ENCODE measurements at regions not wholly inside any gene's neighbourhood (a gene's known extent, or its start where the extent isn't known, plus 50 kb on each side); places are given as distances from the start of the nearest gene placed in this dataset.

DNA sequence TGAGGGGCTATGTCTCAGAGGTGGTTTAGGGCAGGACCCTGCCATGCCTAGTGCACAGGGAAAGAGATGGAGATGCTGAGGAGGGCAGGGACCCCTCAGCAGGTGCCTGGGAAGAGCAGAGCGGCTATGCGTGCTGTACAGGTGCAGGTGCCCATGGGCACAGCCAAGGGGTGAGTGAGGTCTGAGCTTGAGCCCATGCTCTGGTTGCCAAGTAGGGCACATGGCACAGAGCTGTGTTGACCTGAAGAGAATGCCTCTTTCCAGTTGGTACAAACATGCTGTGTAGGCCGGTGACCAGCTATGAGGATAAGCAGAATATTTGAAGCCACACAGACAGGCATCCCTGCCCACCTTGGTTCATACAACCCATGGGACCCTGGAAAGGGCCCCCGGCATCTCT lies 65.8 kb upstream of the NECTIN1 start:
- Mint-ChIP-seq H3K36me3 (no peaks in the 10 kb centered on the region), H3K4me1 (no peaks in the 10 kb centered on the region), H3K9me3 (no peaks in the 10 kb centered on the region), H3K4me3 (no peak overlapping the region), H3K27me3 (ENCODE audit: low read depth in 3 of 3) (peaks cover 16 to 33% (median 21%) of the 10 kb centered on the region in 3 donors), H3K27ac (no peak overlapping the region)
- H4K20me1 ChIP-seq (ENCODE audit: insufficient read depth, low read length), result no peaks in the 10 kb centered on the region
- no peak overlapping the region for H3K27ac ChIP-seq (ENCODE audit: low read depth in 1 of 2, low read length in 2 of 2)
- no peaks in the 10 kb centered on the region for H3K9me3 ChIP-seq (replicated peaks in 1 of 2; ENCODE audit: control insufficient read depth in 1 of 2, insufficient read depth in 1 of 2, low read length in 2 of 2)
- no peaks in the 10 kb centered on the region for H3K4me1 ChIP-seq (ENCODE audit: control insufficient read depth in 1 of 2, insufficient read depth in 2 of 2, low read length in 2 of 2)
- no peaks in the 10 kb centered on the region for H3K79me2 ChIP-seq (ENCODE audit: insufficient read depth, low read length)
- H3K36me3 ChIP-seq (replicated peaks in 1 of 2; ENCODE audit: control insufficient read depth in 1 of 2, insufficient read depth in 2 of 2, low read length in 2 of 2), result no peaks in the 10 kb centered on the region
- H3K4me2 ChIP-seq (replicated peaks; ENCODE audit: extremely low read depth, low read length, poor library complexity, severe bottlenecking), result no peak overlapping the region
- DNase-seq, result no peak
- H3K27me3 ChIP-seq (ENCODE audit: control insufficient read depth in 2 of 2, insufficient read depth in 2 of 2, low read length in 2 of 2), result peaks cover 0 to 14% of the 10 kb centered on the region in 2 donors
- no peak overlapping the region for H3K9ac ChIP-seq (ENCODE audit: insufficient read depth, low read length, poor library complexity, severe bottlenecking)
- no peak overlapping the region for H2AFZ ChIP-seq (ENCODE audit: insufficient read depth, low read depth, low read length, poor library complexity, severe bottlenecking)
- intact Hi-C loops (cut with micrococcal nuclease), result no loop called here
- TF ChIP-seq, protein P1, sequence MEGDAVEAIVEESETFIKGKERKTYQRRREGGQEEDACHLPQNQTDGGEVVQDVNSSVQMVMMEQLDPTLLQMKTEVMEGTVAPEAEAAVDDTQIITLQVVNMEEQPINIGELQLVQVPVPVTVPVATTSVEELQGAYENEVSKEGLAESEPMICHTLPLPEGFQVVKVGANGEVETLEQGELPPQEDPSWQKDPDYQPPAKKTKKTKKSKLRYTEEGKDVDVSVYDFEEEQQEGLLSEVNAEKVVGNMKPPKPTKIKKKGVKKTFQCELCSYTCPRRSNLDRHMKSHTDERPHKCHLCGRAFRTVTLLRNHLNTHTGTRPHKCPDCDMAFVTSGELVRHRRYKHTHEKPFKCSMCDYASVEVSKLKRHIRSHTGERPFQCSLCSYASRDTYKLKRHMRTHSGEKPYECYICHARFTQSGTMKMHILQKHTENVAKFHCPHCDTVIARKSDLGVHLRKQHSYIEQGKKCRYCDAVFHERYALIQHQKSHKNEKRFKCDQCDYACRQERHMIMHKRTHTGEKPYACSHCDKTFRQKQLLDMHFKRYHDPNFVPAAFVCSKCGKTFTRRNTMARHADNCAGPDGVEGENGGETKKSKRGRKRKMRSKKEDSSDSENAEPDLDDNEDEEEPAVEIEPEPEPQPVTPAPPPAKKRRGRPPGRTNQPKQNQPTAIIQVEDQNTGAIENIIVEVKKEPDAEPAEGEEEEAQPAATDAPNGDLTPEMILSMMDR (IDR thresholded peaks at IDR 0.05), result no peak
- 100% methylated on average over 2 of the region's 4 CpGs for WGBS (ENCODE audit: insufficient coverage)
- H3K4me3 ChIP-seq (replicated peaks in 1 of 3; ENCODE audit: low read depth in 2 of 3, low read length in 3 of 3), result no peak overlapping the region

DNA sequence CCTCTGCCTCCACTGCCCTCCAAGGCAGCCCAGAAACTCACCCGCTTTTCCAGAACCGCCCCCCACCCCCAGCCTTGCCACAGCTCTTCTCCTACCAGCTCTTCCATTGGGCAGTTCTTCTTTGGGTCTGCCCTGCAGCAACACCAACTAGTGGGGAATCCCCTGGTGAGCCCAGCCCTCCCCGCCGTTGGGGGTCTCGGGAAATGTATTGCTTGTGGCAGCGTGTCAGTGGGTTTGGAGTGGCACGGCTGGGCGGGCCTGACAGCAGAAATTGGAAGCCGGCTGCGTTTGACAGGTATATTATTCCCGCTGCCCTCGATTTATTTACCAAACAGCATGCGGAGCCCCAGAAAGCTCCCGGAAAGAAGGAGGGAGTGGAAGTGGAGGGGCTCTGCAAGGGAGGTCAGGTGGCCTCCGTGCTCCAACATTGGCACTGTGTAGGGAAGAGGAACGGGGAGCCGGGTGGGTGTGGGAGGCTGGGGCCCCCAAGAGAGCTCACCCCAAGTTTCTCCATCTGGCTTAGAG lies 65.2 kb upstream of the NECTIN1 start:
- 91% methylated on average over 15 of the region's 17 CpGs for WGBS (ENCODE audit: insufficient coverage)
- TF ChIP-seq, protein P1 (IDR thresholded peaks at IDR 0.05), result no peak
- Mint-ChIP-seq H3K27me3 (ENCODE audit: low read depth in 3 of 3) (peaks cover 16 to 35% (median 21%) of the 10 kb centered on the region in 3 donors), H3K36me3 (no peaks in the 10 kb centered on the region), H3K4me1 (no peaks in the 10 kb centered on the region), H3K4me3 (no peak overlapping the region), H3K9me3 (no peaks in the 10 kb centered on the region), H3K27ac (no peak overlapping the region)
- H4K20me1 ChIP-seq (ENCODE audit: insufficient read depth, low read length), result no peaks in the 10 kb centered on the region
- no peak overlapping the region for H3K4me3 ChIP-seq (replicated peaks in 1 of 3; ENCODE audit: low read depth in 2 of 3, low read length in 3 of 3)
- no peak overlapping the region for H3K4me2 ChIP-seq (replicated peaks; ENCODE audit: extremely low read depth, low read length, poor library complexity, severe bottlenecking)
- intact Hi-C loops (cut with micrococcal nuclease), result no loop called here
- no peak overlapping the region for H2AFZ ChIP-seq (ENCODE audit: insufficient read depth, low read depth, low read length, poor library complexity, severe bottlenecking)
- H3K27ac ChIP-seq (ENCODE audit: low read depth in 1 of 2, low read length in 2 of 2), result no peak overlapping the region
- no peaks in the 10 kb centered on the region for H3K36me3 ChIP-seq (replicated peaks in 1 of 2; ENCODE audit: control insufficient read depth in 1 of 2, insufficient read depth in 2 of 2, low read length in 2 of 2)
- no peaks in the 10 kb centered on the region for H3K9me3 ChIP-seq (replicated peaks in 1 of 2; ENCODE audit: control insufficient read depth in 1 of 2, insufficient read depth in 1 of 2, low read length in 2 of 2)
- DNase-seq, result no peak
- H3K9ac ChIP-seq (ENCODE audit: insufficient read depth, low read length, poor library complexity, severe bottlenecking), result no peak overlapping the region
- H3K4me1 ChIP-seq (ENCODE audit: control insufficient read depth in 1 of 2, insufficient read depth in 2 of 2, low read length in 2 of 2), result no peaks in the 10 kb centered on the region
- peaks cover 0 to 14% of the 10 kb centered on the region in 2 donors for H3K27me3 ChIP-seq (ENCODE audit: control insufficient read depth in 2 of 2, insufficient read depth in 2 of 2, low read length in 2 of 2)
- H3K79me2 ChIP-seq (ENCODE audit: insufficient read depth, low read length), result no peaks in the 10 kb centered on the region
